ENCODE measurements at regions not wholly inside any gene's neighbourhood (a gene's known extent, or its start where the extent isn't known, plus 50 kb on each side); places are given as distances from the start of the nearest gene placed in this dataset.

DNA sequence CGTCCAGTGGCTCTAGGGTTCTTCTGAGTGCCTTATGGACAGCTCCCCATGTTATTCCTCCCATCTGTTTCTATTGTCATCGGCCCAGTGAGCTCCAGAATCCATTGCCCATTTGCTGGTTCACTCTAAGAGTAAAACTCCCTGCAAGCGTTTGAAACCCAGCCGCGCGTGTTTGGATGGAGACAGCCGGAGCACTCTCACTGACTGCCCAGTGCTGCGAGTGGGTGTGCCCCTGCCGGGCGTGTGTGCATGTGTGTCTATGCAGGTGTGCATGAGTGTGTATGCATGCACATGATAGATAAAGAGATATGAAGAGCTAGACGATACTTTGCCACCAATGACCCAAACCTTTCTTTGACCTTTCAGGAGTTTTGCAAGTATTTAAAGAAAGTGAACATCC lies 347.2 kb upstream of the MKI67 start:
- no peak for DNase-seq

DNA sequence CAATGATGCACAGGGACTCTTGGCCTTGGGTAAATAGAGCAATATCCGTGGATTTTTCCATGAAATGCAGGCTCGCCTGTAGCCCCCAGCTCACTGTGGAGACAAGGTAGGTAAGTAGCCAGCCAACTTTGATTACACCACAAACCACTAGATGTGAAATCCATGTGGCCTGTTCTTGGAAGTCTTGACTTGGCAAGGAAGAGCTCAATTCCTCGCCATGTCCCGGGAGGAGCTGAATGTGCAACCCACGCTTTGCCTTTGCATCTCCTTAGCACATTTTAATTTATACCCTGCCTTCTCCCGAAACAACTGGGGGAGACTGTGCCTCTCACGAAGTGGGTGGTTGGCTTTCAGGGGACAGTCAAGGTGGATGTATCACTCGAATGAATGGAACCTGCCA lies 347.7 kb upstream of the MKI67 start:
- DNase-seq = no peak

DNA sequence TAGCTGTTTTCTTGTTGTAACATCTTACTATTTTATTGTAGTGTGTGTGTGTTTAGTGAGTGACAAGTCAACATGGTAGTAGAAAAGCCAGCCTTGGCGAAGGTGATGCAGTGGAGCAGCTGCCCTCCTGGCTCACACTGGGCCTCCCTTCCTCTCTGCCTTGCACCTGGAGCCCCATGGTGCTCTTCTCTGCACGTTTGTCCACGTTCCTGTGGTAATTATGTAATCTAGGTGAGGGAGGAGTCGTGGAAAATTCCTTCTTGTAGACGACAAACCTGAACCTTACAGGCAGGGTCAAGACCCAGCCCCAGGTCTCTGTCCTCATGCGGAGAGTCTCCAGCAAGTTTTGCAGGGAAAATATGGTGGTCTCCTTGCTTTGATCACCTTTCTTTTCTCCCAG lies 348.3 kb upstream of the MKI67 start:
- DNase-seq = no peak

DNA sequence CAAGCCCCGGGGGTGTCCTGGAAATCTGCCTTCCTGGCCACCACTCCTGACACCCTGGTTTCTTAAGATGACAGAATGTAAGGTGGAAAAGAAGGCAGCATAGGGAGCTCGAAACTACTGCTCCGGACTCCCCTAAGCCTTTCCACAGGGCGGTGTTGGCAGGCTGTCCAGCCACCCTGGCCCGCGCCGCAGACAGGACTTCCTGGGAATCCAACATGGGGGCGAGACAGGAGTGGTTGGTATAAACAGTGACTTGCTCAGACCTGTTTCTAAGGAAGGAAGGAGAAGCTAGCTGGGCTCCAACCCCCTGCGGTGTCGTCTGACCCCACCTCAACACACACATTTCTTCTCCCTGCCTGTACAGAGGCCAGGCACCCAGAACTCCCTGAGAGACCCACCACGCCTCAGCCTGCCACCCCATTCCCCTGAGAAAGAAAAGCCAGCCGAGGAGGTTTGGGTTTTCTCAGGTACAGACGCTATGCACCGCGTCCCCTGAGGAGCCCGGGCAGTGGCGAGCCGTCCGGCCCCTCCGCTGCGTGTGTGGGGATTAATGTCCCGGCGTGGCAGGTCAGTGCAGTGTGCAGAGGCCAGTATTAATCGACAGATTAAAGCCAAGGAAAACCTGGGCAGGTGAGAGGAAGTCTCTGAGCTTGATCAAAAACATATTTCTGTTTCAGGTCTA lies 349.6 kb upstream of the MKI67 start:
- no peak for DNase-seq

DNA sequence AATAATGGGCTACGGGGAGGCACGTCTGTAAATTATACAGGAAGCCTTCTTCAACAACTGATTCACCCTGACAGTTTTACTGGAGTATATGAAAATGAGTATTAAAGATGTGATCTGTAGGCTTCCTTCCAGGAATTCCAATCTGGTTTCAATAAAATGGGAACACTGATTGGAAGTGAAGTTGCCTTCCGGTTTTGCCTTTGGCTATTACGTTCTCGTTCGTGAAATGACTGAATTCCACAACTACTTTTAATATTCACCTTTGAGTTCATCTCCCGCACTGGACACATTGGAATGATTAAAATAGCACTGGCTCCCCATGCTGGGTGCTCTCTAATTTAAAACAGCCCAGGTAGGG lies 350.1 kb upstream of the MKI67 start:
- no peak for DNase-seq

DNA sequence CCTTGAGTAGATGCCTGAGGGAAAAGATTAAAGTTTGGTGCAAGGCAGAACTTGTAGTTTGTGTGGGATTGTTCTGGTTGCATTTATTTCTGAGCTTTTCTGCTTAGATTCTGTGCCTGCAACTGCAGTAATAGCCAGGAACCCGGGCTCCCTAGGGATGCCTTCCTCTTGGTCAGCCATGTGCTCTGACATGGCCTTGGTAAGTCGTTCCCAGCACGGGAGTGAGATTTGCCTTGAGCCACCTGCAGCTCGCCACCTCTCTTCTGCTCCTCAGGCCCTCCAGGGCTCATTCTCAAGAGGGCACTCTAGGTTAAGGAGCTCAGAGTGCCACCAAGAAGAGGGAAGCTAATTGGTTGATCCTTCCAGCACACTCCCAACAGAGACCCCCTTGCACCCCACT lies 350.6 kb upstream of the MKI67 start:
- no peak for DNase-seq

DNA sequence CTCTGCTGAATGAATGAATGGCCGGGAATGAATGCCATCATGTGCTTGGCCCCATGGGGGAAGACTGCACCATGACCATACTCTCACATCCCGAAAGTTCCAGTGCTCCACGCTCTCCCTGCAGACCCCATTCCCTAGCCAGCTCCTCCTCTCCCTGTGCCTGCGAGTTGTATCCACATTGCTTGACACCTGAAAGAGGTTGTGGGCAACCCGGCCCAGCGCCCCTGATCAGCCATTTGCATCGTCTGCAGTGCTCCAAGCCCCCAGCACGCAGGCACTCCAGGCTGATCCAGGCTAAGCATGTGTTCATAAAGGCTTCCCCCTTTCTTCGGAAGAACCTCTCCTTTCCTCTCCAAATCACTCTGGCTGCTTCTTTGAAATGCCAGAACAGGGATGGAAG lies 354.4 kb upstream of the MKI67 start:
- DNase-seq = no peak

DNA sequence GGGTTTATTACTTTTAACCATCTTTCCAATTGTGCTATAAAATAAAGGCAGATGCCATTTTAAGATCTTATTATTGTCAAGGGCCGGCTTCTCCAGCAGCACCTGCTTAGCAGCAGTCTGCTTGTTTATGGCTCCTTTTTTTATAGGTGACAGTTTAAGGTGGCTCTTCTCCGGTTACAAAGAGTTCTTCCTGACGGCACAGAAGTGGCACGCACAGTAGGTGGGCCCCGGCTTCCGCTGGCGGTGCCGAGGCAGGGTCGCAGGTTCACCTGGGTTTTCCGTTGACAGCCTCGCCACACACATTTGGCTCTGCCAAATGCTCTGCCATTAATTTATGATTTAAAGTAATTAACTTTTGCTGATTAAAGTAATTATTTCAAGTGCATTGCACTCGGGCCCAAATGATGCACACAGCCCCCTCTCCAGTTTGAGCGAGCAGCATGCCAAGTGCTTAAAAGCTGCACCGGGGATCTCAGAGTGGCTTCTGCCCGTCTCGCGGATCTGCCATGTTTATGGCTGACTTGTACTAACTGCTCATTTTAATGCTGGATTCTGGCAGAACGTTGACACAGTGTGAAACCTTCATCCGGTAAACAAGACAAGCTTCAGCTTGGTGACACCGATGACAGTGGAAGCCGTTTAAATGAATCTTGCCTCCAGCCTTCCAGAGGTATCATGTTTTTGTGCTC lies 355.1 kb upstream of the MKI67 start:
- no peak for DNase-seq

DNA sequence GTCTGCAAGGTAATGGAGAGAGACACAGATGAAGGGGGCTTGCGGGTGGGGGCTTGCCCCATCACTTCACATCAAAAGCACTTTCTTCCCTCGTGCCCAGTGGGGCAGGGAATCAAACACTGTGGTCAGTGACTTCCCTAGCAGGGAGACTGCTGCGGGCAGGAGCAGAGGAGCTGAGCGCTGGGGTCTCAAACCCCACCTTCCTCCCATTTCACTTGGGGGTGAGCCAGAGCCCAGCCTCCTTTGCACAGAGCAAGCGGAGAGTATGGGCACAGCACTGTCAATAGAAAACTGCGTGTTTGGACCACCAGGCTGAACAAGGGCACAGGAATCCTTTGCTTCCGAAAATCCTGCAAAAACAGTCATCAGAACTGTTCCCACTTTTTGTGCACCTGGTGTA lies 355.8 kb upstream of the MKI67 start:
- DNase-seq = no peak

DNA sequence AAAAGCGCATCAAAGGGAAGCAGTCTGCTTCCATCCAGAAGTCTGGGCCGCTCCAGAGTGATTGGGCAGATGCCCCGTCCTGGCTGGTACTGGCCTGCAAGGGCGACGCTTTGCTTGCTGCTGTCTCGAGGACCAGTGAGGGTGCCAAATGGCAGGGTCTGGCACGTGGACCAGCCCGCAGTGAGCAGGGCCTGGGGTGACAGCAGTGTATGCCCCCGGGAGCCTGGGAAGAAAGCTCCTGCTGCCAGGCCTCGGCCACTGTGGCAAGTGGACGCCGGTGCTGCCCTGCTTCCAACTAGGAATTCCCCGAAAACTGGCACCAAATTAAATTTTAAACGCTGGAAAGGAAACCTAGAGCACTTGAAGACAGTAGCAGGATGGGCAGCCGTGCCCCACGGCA lies 357.0 kb upstream of the MKI67 start:
- DNase-seq = no peak

DNA sequence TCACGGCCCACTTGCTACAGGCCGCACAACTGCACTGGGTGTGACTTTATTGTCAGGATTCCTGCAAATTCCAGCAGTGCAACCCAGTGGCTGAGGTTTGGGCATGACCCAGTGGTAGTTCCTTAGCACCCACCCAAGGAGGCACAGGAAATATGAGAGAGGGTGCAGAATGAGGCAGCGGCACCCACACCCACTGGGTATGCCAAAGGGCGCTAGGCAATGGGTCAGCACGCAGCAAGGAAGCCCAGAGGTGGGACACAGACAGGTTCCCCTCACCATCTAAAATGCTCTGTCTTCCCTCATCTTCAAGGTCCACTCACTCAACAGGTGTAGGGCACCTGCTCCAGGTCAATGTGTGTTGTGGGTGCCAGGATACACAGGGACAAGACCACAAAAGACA lies 357.8 kb upstream of the MKI67 start:
- DNase-seq = no peak

DNA sequence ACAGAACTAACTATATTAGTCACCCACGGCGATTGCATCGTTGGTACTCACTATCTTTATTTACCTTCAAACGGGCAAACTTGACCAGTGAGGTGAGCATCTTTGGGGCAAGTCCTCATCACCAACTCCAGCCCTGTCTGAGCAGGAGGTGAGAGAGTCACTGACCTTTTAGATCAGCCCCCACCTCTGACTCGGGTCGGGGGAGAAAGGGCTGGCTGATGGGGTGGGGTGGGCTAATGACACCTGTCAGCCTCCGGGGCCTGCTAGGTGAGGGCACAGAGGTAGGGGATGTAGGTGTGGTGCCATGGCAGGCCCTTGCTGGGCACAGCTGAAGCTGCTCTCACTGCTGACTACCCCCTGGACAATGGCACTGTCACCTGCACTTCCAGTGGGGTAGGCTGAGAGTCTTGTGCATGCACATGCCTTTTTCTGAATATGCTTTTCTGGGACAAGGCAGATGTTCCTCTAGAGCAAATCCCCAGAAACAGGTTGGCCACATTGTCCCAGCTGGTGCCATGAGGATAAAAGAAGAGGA lies 359.5 kb upstream of the MKI67 start:
- DNase-seq = no peak

DNA sequence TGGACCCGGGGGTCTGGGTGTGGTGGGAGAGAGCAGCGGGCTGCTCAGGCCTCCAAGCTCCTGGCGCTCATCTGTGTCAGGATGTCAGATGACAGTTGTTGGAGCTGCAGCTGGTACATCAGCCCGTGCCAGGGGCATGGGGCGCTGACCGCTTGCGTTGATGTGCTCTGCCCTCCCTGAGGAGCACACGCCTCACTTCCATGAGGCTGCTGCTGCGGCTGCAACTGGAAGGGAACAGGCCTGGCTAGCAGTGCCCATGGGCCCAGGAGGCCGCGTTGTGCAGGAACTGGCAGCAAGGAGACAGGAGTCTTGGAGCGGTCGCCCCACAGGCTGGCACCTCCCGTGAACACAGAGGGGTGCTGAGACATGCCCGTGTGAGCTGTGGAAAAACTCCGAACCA lies 361.3 kb upstream of the MKI67 start:
- DNase-seq = no peak

DNA sequence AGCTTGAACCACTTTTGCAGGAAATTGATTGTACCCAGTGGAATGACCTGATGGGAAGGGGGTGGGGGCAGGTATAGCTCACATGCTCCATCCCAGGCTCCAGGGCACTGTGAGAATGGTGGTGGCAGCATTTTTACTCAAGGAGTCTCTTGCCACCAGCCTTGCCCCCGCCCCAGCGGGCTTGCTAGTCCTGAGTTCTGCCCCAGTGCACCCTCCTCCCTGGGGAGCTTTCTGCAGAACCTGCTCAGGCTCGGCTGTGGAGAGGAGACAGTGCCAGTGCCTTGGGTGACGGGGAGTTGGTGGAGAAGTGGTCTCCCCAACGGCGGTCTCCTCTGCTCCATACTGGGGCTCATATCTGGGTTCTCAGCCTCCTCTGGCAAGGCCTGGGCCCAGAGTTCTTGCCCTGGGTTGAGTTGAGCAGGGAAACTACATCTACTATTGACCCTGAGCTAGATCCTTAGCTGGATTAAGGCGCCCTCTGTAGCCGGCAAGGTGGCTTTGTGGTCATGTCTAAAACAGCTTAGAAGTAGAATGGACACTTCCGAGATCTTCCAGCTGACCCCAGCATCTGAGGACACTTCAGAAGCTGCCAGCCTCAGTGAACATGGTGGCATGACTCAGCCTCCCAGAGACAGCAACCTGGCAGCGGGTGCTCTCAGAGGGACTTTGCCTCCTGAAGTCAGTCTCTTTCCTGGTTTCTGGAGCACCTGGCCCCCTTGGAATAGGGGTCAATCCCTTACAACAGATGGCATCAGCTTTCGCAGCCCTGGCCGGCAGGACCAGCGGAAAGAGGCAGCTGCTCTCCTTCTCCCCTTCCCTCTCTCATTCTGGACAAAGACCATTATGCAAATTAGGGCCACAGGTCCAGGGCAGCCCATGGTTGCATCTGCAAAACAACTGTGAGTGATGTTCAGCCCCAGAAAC lies 363.4 kb upstream of the MKI67 start:
- no peak for DNase-seq

DNA sequence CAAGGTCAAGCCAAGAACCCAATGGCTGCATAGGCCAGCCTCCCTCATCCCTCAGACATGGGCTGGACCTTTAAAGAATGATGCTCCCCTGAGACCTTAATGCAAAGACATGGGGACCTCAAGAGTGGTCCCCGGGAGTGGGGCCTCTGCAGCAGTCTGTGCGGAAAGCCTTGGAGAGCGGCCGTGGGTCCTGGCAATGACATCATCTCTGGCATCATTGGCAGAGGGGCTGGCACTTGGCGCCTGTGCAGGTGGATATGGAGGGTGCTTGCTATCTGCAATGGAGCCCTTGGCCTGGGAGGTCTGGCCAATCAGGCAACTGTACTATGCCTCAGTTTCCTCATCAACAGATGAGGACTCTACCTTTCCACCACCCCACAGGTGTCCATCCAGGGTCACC lies 365.5 kb upstream of the MKI67 start:
- no peak for DNase-seq

DNA sequence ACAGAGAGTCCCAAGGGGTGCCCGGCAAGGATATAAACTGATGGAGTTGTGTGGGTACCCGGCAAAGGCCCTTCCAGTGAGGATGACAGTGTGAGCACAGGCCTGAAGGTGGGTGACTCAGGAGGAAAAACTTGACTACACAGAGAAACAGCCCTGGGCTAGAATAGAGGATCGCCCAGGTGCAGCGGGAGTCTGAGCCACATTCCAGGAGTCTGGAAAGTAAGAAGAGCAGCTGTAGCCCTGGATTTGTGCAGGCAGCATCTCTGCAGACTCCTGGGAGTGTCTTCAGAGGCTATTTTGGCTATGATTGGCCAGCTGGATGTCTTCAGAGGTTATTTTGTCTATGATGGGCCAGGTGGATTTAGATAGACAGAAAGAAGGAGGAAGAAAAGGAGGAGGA lies 367.6 kb upstream of the MKI67 start:
- no peak for DNase-seq

DNA sequence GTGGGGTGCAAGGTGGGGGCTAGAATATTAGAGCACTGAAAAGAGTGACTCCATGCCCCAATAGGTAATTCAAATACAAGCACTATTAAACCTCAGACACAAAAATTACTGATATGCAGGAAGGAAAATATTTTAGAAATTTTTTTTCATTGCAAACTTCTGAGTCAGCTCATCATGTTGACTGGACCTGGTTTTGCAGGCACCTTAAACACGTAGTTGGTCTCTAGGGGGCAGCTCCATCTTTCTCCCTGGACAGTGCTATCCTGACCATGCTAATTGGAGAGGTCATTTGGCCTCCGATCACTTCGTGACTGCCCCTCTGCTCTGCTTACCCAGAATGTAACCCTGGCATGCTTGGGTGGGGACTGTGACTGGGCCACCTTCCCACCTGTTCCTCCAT lies 368.4 kb upstream of the MKI67 start:
- DNase-seq = no peak

DNA sequence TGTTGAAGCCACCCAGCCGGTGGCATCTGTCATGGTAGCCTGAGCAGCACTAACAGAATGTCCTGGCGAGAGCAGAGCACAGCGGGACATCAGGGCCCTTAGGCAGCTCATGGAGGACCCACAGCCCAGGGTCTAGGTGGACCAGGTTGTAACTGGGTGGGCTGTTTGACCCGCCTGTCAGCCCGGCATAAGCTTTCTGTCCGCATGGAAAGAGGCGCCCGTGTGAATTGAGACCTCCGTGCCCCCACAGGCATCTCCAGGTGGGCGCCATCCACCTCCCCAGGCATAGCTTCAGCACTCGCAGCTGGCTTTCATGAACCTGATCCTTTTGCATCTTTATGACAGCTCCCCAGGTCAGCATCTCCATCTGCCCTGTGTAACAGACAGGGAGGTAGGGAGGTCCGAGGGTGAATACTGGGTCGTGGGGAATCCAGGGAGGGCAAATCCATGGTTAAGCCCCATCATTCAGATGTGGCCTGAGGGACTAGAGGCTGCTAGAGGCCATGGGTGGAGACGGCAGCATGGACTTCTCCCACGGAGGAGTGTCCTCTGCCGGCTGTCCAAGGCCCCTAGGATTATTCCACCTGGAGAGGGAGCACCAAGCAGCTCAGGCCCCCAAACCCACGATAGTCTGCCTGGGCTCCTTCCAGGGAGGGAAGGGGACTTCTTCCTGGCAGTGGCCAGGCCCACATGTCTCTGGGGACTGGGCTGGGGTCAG lies 371.6 kb upstream of the MKI67 start:
- DNase-seq = no peak

DNA sequence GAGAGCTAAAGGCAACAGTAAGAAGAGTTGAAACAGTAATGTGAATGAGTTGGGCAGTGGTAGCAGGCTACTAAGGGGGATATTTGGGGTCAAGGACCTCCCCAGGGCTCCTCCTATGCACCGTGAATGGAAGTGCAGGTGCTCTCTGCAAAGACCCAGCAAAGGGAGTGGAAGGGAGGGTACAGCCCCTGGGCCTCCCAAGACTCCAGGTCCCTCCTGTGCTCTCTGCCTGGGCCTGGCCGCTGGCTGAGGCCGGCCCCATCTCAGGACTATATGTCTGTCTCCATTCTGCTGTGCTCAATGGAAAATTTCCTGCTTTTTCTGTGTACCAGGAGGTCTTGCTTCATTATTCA lies 372.1 kb upstream of the MKI67 start:
- no peak for DNase-seq

DNA sequence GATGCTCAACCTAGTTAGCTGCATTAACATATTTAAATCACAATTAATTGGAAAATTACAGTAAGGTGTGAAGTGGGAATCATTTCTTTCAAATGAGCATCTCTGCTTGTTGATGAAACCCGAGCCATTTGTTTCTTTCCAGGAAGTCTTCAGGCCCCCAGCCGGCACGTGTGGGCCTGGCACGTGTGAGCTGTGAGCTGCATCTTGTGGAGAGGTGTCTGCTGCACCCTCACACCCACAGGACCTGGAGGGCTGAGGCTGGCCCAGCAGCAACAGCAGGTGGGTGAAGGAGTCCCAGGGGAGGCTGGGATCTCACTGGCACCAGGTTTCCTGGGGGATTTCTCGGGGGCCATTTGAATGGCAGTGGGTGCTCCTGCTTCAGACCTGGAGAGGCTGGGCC lies 372.5 kb upstream of the MKI67 start:
- no peak for DNase-seq

DNA sequence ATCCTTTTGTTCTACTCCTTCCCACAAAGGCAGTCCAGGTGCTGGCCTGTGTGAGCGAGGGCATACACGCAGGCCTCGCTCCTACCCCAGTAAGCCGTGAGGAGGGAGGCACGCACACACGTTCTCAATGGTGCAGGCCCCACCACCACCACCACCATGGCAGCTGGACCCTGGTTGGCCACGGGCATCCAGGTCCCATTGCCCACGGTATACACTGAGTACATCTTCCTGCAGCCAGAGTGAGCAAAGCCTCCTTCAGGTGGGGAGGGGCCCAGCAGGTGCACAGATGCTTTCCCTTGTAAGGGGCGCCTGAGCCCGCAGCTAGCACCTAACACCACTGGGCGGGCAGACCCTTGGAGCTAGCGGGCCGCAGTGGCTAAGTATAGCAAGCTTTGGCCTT lies 373.3 kb upstream of the MKI67 start:
- DNase-seq = no peak

DNA sequence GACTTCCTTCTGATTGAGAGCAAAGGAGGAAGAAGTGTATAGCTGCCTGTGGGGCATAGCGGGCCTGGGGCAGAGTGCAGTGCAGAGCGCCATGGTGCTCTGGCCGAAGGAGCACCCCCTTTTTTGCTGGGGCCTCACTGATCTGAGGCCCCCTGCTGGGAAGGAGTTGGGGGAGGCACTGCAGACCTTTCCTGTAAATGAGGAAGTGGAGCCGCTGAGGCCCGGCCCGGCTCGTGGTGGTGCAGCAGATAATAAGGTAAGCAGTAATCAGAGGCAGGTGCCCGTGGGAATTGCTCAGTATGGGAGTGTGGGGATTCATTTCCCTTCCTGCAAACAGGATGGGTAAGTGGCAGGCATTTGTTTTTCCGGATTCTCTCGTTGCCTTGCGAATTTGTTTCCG lies 373.7 kb upstream of the MKI67 start:
- no peak for DNase-seq

DNA sequence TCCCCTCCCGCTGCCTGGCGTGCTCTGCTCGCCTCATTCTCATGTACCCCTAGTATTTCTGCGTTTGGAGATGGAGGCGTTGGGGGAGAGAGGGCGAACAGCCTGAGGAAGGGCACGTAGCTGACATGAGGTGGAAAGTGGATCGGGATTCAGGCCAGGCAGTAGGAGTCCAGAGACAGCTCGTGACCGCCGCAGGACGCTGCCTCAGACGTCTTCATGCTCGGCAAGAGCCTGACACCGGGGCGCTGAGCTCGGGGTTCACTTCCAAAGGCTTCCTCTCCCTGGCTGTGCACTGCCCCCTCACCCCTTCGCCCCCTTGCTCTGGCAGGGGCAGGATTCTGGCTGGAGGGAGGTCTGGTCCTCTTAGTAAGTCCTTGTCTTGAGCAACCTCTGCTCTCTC lies 374.4 kb upstream of the MKI67 start:
- DNase-seq = no peak
